8988T (cell line): ENCODE measurements at regions not wholly inside any gene's neighbourhood (a gene's known extent, or its start where the extent isn't known, plus 50 kb on each side); places are given as distances from the start of the nearest gene placed in this dataset.

Experiments
- DNase-seq: peaks from one replicate; pipeline ENCODE4 v3.0.0; 2011

DNA sequence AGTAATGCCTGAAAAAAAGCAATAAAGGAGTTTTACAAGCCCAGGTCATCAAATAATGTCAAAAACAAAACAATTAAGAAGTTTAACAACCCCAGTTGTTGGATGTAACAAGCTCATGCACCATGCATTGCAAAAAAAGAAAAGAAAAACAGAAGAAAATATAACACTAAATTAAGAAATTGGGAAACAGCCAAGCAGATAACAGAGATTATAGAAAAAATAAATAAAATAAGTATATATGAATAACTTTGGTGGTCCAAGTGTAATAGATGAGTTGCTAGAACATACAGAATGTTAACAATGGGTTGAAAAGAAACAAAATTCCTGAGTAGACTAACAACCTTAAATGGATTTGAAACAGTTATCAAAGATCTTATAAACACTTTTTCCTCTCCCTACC, 573.1 kb upstream of the SOX11 start:
- DNase-seq: no peak

GRCh38 chr2:5121121-5121520, 571.1 kb upstream of the SOX11 start:
- DNase-seq: no peak

DNA sequence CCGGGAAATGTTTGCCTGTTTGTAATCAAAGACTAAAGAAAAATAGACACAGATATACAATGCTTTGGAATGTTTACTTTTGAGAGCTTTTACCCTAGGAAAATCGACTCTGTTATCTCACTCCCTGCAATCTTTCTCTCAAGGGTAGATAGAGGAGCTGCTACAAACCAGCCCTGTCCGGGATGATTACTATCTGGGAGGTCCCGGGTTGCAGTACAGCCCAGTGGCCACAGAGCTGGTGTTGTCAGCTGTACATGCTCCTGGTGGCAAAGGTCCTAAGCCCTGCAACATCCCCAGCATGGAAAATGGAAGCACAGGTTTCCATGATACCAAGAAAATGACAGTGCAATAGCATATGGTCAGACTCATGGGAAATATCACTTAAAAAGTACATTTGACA, 570.5 kb upstream of the SOX11 start:
- no peak for DNase-seq

- DNase-seq: no peak
These were observed 568.5 kb upstream of the SOX11 start for GRCh38 chr2:5123582-5124196.

DNA sequence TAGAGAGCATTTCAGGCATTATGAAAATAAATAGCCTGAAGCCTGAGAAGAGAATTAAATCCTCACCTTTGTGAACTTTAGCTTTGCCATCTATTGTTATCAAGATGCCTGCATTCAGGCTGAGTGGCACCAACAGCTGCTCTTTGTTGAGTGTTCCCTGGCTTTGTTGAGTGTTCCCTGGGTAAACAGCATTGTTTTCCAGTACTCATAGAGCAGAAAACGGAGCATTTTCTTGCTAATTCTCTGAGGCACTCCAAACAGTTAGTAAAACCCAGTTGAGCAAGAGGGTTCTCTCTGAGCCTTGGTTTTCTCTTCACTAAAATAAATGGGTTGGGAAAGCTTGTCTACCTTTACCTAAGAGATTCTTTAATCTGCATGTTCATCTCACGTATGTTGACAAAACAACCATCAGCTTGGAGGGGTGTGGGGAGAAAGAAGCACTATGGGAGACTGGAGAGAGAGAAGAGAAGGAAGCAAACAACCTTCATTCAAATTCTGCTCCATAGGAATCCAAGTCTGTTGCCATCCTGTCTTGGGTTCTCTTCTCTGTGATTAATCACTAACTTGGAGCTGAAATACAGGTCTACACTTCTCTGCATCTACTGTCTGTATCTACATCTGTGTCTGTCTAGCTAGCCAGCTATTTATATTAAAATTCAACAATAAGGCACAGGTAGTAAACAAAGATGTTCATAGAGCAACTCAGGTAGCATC, 567.0 kb upstream of the SOX11 start:
- DNase-seq: no peak

DNA sequence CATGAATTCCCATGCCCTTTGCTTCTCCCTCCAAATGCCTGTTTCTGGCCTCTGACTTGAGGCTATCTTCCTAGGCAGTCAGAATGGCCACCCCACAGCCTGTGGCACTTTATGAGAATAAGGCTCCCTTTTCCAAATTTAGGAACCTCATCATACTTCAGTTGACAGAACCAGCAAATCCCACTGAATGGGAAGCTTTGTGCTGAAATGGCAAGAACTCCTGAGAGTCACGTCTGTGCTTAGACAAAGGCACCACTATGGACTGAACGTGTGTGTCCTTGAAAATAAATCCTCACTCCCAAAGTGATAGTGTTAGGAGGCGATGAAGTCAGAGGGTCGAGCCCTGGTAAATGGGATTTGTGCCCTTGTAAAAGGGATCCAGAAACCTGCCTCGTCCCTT, 559.9 kb upstream of the SOX11 start:
- DNase-seq: no peak

GRCh38 chr2:5140347-5140746, 551.8 kb upstream of the SOX11 start:
- DNase-seq: no peak

- no peak for DNase-seq
These were observed 548.0 kb upstream of the SOX11 start for GRCh38 chr2:5144159-5144558.

- no peak for DNase-seq
These were observed 547.1 kb upstream of the SOX11 start for GRCh38 chr2:5145053-5145452.

- no peak for DNase-seq
These were observed 546.4 kb upstream of the SOX11 start for GRCh38 chr2:5145801-5146200.

DNA sequence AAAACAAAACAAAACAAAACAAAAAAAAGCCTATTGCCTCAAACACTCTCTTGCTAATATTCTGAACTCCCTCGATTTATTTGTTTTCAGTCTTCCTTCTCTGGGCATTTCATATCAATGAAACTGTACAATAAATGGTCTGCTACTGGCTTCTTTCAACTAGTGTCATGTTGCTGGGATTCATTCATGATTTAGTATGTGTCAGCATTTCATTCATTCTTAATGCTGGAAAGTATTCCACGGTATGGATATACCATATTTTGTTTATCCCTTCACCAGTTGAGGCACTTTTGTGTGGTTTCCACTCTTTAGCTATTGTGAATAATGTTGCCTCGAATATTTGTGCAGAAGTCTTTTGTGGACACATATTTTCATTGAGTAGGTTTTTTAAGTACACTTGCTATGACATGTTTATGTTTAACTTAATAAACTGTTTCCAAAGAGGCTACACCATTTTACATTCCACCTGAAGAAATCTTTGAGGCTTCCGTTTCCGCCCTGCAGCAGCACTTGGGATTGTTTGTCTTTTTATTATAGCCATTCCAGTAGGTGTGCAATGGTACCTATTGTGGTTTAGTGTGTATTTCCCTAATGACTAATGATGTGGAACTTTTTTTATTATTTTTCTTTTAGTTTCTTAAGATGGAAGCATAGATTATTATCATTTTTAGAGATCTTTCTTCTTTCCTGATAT, 543.6 kb upstream of the SOX11 start:
- no peak for DNase-seq

- DNase-seq: no peak
These were observed 541.3 kb upstream of the SOX11 start for GRCh38 chr2:5150871-5151270.

GRCh38 chr2:5164776-5165525, 527.2 kb upstream of the SOX11 start:
- DNase-seq: no peak

- DNase-seq: no peak
These were observed 519.3 kb upstream of the SOX11 start for GRCh38 chr2:5172923-5173322.

- no peak for DNase-seq
These were observed 518.2 kb upstream of the SOX11 start for GRCh38 chr2:5173876-5174535.

DNA sequence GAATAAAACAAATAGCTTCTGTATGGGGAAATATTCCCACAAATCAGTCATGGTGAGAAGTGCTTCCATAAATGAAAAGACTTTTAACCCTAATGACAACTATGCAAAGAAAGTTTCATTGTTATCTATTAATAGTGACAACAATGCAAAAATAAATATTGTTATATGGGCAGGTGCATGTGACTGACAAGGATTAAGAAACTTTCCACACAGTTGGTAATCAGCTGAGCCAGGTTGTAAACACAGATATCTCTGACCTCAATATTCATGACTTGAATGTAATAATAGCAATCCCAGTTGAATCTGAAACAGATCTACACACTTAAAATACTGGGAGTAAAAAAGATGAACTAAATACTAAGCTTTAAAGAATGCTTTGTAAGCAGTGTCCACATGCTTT, 517.0 kb upstream of the SOX11 start:
- no peak for DNase-seq

- DNase-seq: no peak
These were observed 515.4 kb upstream of the SOX11 start for GRCh38 chr2:5176764-5177163.

GRCh38 chr2:5183031-5183430, 509.2 kb upstream of the SOX11 start:
- no peak for DNase-seq

- no peak for DNase-seq
These were observed 504.9 kb upstream of the SOX11 start for GRCh38 chr2:5187283-5187682.

DNA sequence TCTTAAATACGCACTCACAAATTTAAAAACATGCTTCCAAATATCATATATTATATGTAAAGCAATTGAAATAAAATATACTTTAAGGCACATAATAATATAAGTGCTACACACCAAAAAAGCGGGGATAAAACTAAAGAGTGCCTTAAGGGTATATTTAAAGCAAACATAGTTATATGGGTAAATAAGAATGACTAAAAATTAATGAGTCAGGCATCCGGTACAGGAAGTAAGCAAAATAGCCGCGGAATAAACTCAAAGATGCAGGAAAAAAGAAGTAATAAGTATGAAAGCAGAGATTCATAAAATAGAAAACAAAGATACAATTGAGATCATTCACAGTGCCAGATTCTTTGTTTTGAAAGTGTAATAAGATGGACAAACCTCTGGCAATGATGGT, 503.5 kb upstream of the SOX11 start:
- no peak for DNase-seq

GRCh38 chr2:5190023-5190422, 502.2 kb upstream of the SOX11 start:
- DNase-seq: no peak

DNA sequence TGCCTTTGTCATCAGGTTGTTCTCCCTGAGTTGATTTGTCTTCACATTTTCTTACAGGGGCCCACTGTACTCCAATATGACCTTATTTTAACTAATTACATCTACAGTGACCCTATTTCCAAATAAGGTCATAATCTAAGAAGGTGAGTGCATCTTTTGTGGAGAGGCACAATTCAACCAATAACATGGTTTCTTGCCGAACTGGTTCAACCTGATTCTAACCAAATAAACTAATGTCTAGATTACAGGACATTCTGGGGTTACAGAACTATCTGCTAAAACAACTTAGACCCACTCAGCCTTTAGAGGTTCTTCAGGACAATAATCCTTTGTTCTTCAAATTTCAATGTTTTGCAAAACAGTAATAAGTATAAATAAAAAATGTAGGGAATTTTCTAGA, 496.5 kb upstream of the SOX11 start:
- no peak for DNase-seq

- DNase-seq: no peak
These were observed 488.9 kb upstream of the SOX11 start for GRCh38 chr2:5203134-5203755.
